ENCODE measurements at regions not wholly inside any gene's neighbourhood (a gene's known extent, or its start where the extent isn't known, plus 50 kb on each side); places are given as distances from the start of the nearest gene placed in this dataset.

DNA sequence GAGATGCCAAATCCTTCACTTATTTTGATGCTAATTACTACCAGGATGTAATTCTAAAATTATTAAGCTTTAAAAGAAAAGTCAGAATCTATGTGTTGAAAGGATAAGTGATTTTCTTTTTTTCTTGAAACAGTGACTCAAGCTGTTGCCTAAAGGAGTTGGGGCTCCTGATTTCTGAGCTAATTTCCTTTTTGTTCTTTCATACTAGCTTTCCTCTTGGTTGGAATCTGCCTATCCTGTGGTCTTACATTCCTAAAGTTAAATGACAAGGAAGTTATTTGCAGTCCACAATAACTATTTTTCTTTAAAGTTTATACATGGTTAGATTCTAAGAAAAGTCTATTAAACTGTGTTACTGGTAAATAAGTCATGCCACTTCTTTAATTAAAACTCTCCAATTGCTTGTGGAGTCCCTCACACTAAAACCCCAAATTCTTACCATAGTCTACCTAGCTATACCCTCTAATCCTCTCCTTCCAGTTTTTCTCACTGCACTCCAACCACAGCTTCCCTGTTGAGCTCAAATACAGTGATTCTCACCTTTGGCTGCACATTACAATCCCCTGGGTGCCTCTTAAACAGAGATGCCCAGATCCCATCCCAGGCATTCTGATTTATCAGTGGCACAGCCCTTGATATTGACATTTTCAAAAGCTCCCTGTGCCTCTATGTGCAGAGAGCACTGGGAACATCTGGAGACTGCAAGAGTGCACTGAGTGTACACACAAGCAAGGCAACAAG lies 63.3 kb upstream of the EFEMP1 start:
- peaks cover 12% of the 10 kb centered on the region for H3K27me3 Mint-ChIP-seq
- Histone ChIP-seq H3K27ac (ENCODE audit: low read length in 2 of 2) (no peak overlapping the region), H3K27me3 (replicated peaks in 1 of 4; ENCODE audit: control extremely low read depth in 1 of 4, control insufficient read depth in 3 of 4, insufficient read depth in 4 of 4, low read length in 3 of 4) (peaks cover 0 to 4% (median 0%) of the 10 kb centered on the region in 4 experiments), H4K20me1 (ENCODE audit: control insufficient read depth, insufficient read depth, low read length, poor library complexity, severe bottlenecking) (no peaks in the 10 kb centered on the region), H3K4me1 (ENCODE audit: control insufficient read depth in 2 of 2, insufficient read depth in 2 of 2, low read length in 2 of 2) (peaks cover 16 to 17% of the 10 kb centered on the region in 2 donors), H3K79me2 (ENCODE audit: control insufficient read depth, insufficient read depth, low read length) (no peaks in the 10 kb centered on the region), H3K36me3 (replicated peaks in 1 of 2; ENCODE audit: control extremely low read depth in 1 of 2, control insufficient read depth in 1 of 2, extremely low read depth in 1 of 2, insufficient read depth in 2 of 2, low read length in 1 of 2) (no peaks in the 10 kb centered on the region), H3K4me3 (ENCODE audit: control extremely low read depth in 1 of 5, extremely low read depth in 1 of 5, insufficient read depth in 1 of 5, low read depth in 2 of 5, low read length in 4 of 5) (no peak overlapping the region), H3K9ac (ENCODE audit: low read length) (no peak overlapping the region), H3K4me2 (replicated peaks; ENCODE audit: low read depth, low read length, poor library complexity, severe bottlenecking) (no peak overlapping the region), H3K9me3 (ENCODE audit: control extremely low read depth in 1 of 3, control insufficient read depth in 2 of 3, insufficient read depth in 1 of 3, low read length in 2 of 3) (no peaks in the 10 kb centered on the region), H2AFZ (ENCODE audit: insufficient read depth, low read depth, low read length, poor library complexity, severe bottlenecking) (no peak overlapping the region)
- TF ChIP-seq EZH2 (IDR thresholded peaks at IDR 0.05; ENCODE audit: borderline replicate concordance, insufficient read depth, low read depth, low read length, poor library complexity, severe bottlenecking) (no peak), CTCF (IDR thresholded peaks at IDR 0.05) (no peak)
- H3K9me3 Mint-ChIP-seq (ENCODE audit: insufficient read depth), result no peaks in the 10 kb centered on the region
- H3K4me1 Mint-ChIP-seq, result peaks cover 19% of the 10 kb centered on the region
- no peak overlapping the region for H3K4me3 Mint-ChIP-seq
- CTCF ChIA-PET, result no interaction called here
- DNase-seq (no peak), ATAC-seq (ENCODE audit: low read depth) (no peak)
- POLR2A ChIA-PET, result no interaction called here
- H3K27ac Mint-ChIP-seq, result no peak overlapping the region
- intact Hi-C loops (cut with micrococcal nuclease), result no loop called here

DNA sequence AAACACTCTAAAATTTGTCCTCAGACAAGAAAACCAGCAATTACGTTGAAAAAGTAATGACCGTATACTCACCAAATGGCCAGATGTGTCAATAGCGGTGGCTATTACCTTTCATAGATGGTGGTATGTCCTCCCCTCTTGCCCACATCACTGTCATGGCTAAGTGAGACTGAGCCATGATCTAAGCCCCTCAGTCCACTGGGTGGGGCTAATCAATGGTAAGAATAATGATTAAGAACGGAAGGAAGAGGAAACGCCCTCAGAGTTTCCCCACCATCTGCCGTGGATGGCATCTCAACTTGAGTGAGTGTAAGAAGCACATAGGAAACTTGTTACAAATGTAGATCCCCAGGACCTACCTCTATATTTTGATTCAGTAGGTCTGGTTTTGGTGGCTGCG lies 65.8 kb upstream of the EFEMP1 start:
- Mint-ChIP-seq H3K9me3 (ENCODE audit: insufficient read depth) (no peaks in the 10 kb centered on the region), H3K27me3 (peaks cover 19% of the 10 kb centered on the region), H3K4me1 (peaks cover 19% of the 10 kb centered on the region), H3K27ac (no peak overlapping the region), H3K4me3 (no peak overlapping the region)
- no peak overlapping the region for H2AFZ ChIP-seq (ENCODE audit: insufficient read depth, low read depth, low read length, poor library complexity, severe bottlenecking)
- CTCF ChIA-PET, result no interaction called here
- H3K9me3 ChIP-seq (ENCODE audit: control extremely low read depth in 1 of 3, control insufficient read depth in 2 of 3, insufficient read depth in 1 of 3, low read length in 2 of 3), result no peaks in the 10 kb centered on the region
- no peak overlapping the region for H3K4me3 ChIP-seq (ENCODE audit: control extremely low read depth in 1 of 5, extremely low read depth in 1 of 5, insufficient read depth in 1 of 5, low read depth in 2 of 5, low read length in 4 of 5)
- H3K4me2 ChIP-seq (replicated peaks; ENCODE audit: low read depth, low read length, poor library complexity, severe bottlenecking), result no peak overlapping the region
- intact Hi-C loops (cut with micrococcal nuclease), result no loop called here
- no peak overlapping the region for H3K9ac ChIP-seq (ENCODE audit: low read length)
- H3K4me1 ChIP-seq (ENCODE audit: control insufficient read depth in 2 of 2, insufficient read depth in 2 of 2, low read length in 2 of 2), result peaks cover 16 to 17% of the 10 kb centered on the region in 2 donors
- ATAC-seq (ENCODE audit: low read depth) (no peak), DNase-seq (no peak)
- peaks cover 0 to 4% (median 0%) of the 10 kb centered on the region in 4 experiments for H3K27me3 ChIP-seq (replicated peaks in 1 of 4; ENCODE audit: control extremely low read depth in 1 of 4, control insufficient read depth in 3 of 4, insufficient read depth in 4 of 4, low read length in 3 of 4)
- POLR2A ChIA-PET, result no interaction called here
- WGBS (ENCODE audit: insufficient coverage), result 100% methylated on average over 3 of the region's 7 CpGs
- no peaks in the 10 kb centered on the region for H3K79me2 ChIP-seq (ENCODE audit: control insufficient read depth, insufficient read depth, low read length)
- no peaks in the 10 kb centered on the region for H4K20me1 ChIP-seq (ENCODE audit: control insufficient read depth, insufficient read depth, low read length, poor library complexity, severe bottlenecking)
- H3K36me3 ChIP-seq (replicated peaks in 1 of 2; ENCODE audit: control extremely low read depth in 1 of 2, control insufficient read depth in 1 of 2, extremely low read depth in 1 of 2, insufficient read depth in 2 of 2, low read length in 1 of 2), result no peaks in the 10 kb centered on the region
- no peak overlapping the region for H3K27ac ChIP-seq (ENCODE audit: low read length in 2 of 2)
- TF ChIP-seq CTCF (IDR thresholded peaks at IDR 0.05), result no peak
- no peak for TF ChIP-seq EZH2 (IDR thresholded peaks at IDR 0.05; ENCODE audit: borderline replicate concordance, insufficient read depth, low read depth, low read length, poor library complexity, severe bottlenecking)

Measured in B cell (primary cell).